Stomach smooth muscle (tissue), 2 donors: ENCODE measurements at regions not wholly inside any gene's neighbourhood (a gene's known extent, or its start where the extent isn't known, plus 50 kb on each side); places are given as distances from the start of the nearest gene placed in this dataset.

Experiments used
- H3K27ac ChIP-seq: one replicate; pipeline ENCODE4 v1.7.0; 2013; ENCODE audit warnings: mild to moderate bottlenecking, low read length, inconsistent platforms
- H3K27me3 ChIP-seq, 2 donors: one replicate each; pipeline ENCODE4 v1.7.0; 2013; ENCODE audit warnings: low read length in 2 of 2; ENCODE audit not compliant: insufficient read depth in 2 of 2, control insufficient read depth in 1 of 2
- H3K36me3 ChIP-seq, 2 donors: one replicate each; pipeline ENCODE4 v1.7.0; 2013; ENCODE audit warnings: low read length in 2 of 2; ENCODE audit not compliant: control insufficient read depth in 2 of 2, insufficient read depth in 2 of 2
- H3K4me1 ChIP-seq: one replicate; pipeline ENCODE4 v1.7.0; 2013; ENCODE audit warnings: low read length; ENCODE audit not compliant: control insufficient read depth, insufficient read depth
- H3K4me3 ChIP-seq, 2 donors: one replicate each; pipeline ENCODE4 v1.7.0; 2013; ENCODE audit warnings: low read length in 2 of 2
- H3K9ac ChIP-seq, 2 donors: one replicate each; pipeline ENCODE4 v1.7.0; 2013; ENCODE audit warnings: low read length in 2 of 2, mild to moderate bottlenecking in 1 of 2
- H3K9me3 ChIP-seq, 2 donors: one replicate each; pipeline ENCODE4 v1.7.0; 2013; ENCODE audit warnings: low read length in 2 of 2; ENCODE audit not compliant: control insufficient read depth in 2 of 2
- donor health status: healthy.
- donor health status: Pancreatic carcinoma.

DNA sequence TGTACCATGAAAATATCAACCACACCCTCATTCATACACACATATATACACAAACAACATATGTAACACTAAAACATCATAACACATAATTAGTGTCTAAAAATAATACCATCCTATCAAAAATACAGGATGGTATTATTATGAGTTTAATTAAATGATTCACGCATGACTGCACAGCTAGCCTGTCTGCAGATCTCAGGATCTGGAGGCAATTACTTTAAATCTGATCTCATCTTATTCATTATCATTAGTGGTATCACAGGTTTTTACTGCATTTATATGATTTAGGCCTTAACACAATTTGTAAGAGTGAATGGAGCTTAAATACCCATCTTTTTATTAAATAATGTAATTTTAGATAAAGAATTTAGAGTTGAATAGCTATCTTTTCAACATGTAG is 443.4 kb upstream of the LINC00305 start:
- Histone ChIP-seq H3K27me3 (no peaks in the 10 kb centered on the region), H3K4me3 (no peak overlapping the region), H3K4me1 (no peaks in the 10 kb centered on the region), H3K36me3 (no peaks in the 10 kb centered on the region), H3K9me3 (no peaks in the 10 kb centered on the region), H3K27ac (no peak overlapping the region), H3K9ac (no peak overlapping the region)

DNA sequence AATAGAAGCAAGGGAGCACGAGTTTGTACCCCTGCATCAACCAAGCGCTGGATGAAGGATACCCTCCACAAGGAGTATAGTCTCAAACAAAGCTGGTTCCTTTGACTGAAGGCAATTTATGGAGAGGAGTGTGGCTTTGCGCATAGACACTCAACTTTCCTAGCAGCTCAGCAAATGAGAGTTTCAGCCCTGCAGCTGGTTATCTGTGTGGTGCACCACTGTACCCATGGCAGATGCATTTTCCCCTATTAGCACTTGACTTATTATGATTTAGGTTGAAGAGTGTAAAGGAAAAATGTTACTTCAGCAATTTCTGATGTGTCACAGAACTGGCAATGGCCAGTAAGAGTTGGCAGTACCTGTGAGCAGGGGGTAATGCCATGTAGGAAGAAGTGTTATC is 440.1 kb upstream of the LINC00305 start:
- Histone ChIP-seq H3K4me3 (no peak overlapping the region), H3K4me1 (no peaks in the 10 kb centered on the region), H3K9ac (no peak overlapping the region), H3K27ac (no peak overlapping the region), H3K9me3 (no peaks in the 10 kb centered on the region), H3K36me3 (no peaks in the 10 kb centered on the region), H3K27me3 (no peaks in the 10 kb centered on the region)

DNA sequence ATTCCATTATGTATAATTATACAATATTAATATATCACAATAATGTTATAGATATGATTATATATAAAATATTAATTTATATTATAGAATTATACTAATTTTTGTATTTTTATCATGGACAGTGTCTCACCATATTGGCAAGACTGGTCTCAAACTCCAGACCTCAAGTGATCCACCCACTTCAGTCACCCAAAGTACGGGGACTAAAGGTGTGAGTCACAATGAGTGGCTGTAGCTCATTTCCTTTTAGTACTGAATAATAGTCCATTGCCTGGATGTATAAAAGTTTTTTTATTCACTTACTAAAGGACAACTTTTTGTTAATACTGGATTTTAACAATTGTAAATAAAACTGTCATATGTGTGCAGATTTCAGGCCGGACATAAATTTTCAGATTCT is 417.6 kb upstream of the LINC00305 start:
- H3K27me3 ChIP-seq = no peaks in the 10 kb centered on the region
- H3K9me3 ChIP-seq = peaks cover 2 to 4% of the 10 kb centered on the region in 2 donors
- no peak overlapping the region for H3K9ac ChIP-seq
- no peaks in the 10 kb centered on the region for H3K36me3 ChIP-seq
- no peak overlapping the region for H3K4me3 ChIP-seq
- H3K27ac ChIP-seq = no peak overlapping the region
- H3K4me1 ChIP-seq = no peaks in the 10 kb centered on the region

DNA sequence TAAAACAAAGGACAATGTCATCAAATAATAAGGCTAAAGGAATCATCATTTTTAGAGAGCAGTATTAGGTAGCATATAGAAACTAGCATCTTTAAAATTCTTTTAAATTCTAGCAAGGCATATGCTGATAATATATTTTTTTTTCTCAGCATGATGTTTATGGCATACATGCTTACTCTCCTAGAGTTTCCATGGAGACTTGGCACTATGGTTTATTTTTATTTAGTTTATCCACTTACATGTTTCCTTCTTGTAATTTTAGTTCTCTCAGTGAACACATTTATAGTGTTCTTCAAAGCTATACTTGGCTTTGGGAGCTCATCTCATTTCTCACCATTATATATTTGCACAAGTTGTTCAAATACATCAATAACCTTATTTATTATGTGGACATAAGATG is 413.8 kb upstream of the LINC00305 start:
- Histone ChIP-seq H3K9me3 (peaks cover 0 to 1% of the 10 kb centered on the region in 2 donors), H3K9ac (no peak overlapping the region), H3K4me3 (no peak overlapping the region), H3K36me3 (no peaks in the 10 kb centered on the region), H3K4me1 (no peaks in the 10 kb centered on the region), H3K27ac (no peak overlapping the region), H3K27me3 (no peaks in the 10 kb centered on the region)

DNA sequence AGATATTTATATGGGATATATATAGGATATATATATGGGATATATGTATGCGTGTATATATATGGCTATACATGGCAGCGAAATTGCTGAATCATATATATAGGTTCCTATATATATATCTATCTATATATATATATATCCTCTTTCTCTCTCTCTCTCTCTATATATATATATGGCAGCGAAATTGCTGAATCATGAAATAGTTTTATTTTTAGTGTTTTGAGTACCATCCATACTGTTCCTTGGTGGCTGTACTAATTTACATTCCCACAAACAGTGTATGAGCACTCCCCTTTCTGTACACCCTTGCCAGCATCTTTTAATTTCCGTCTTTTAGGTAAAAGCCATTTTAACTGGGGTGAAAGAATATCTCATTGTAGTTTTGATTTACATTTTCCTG is 397.6 kb upstream of the LINC00305 start:
- no peaks in the 10 kb centered on the region for H3K27me3 ChIP-seq
- no peak overlapping the region for H3K27ac ChIP-seq
- H3K4me3 ChIP-seq = no peak overlapping the region
- H3K4me1 ChIP-seq = no peaks in the 10 kb centered on the region
- H3K36me3 ChIP-seq = no peaks in the 10 kb centered on the region
- H3K9me3 ChIP-seq = no peaks in the 10 kb centered on the region
- no peak overlapping the region for H3K9ac ChIP-seq

DNA sequence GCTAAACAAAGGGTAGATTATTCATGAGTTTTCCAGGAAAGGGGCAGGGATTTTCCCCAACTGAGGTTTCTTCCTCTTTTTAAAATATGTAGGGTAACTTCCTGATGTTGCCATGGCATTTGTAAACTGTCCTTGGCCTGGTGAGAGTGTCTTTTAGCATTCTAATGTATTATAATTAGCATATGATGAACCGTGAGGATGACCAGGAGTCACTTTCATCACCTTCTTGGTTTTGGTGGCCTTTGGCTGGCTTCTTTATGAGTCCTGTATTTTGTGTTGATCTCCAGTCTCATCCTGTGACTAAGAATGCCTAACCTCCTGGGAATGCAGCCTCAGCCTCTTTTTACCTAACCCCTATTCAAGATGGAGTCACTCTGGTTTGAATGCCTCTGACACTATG is 391.0 kb upstream of the LINC00305 start:
- no peak overlapping the region for H3K4me3 ChIP-seq
- H3K4me1 ChIP-seq = no peaks in the 10 kb centered on the region
- H3K36me3 ChIP-seq = no peaks in the 10 kb centered on the region
- H3K27me3 ChIP-seq = no peaks in the 10 kb centered on the region
- no peak overlapping the region for H3K27ac ChIP-seq
- no peaks in the 10 kb centered on the region for H3K9me3 ChIP-seq
- H3K9ac ChIP-seq = no peak overlapping the region

DNA sequence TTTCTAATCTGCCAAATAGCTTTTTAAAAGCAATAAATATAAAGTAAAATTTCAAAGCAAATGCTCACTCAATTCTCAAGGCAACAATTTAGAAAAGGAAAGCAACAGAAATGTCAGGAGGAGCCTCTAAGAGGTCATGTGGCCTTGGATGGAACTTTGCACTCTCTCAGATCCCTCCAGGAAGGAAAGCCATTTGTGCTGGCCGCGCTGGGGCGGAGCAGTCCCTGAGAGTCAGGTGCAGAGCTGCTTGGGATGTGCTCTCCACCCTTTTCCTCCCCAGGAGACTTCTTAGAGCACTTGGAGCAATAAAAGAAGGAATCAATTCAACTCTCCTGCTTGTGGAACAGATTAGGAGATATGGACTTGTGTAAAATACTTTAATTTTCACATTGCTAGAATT is 379.8 kb upstream of the LINC00305 start:
- H3K4me3 ChIP-seq = no peak overlapping the region
- no peaks in the 10 kb centered on the region for H3K4me1 ChIP-seq
- no peaks in the 10 kb centered on the region for H3K36me3 ChIP-seq
- no peak overlapping the region for H3K9ac ChIP-seq
- no peaks in the 10 kb centered on the region for H3K27me3 ChIP-seq
- H3K9me3 ChIP-seq = no peaks in the 10 kb centered on the region
- H3K27ac ChIP-seq = no peak overlapping the region

DNA sequence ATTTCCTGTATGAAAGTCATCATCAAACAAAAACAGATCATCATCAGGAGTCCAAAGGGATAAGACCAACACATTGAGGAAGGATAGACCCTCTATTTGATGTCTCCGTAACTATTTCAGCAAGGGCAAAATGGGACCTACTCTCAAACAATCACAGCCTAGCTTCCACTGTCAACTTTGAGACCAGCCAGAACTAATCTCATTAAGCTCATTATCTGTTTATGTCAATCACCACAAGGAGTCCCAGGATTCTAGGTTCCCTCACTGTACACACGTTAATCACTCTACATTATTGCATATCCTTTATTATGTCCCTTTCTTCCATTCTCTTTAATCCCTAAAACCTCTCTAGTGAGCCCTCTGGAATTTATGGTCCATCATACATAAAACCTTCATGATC is 370.3 kb upstream of the LINC00305 start:
- H3K27ac ChIP-seq = no peak overlapping the region
- H3K9me3 ChIP-seq = peaks cover 0 to 2% of the 10 kb centered on the region in 2 donors
- no peaks in the 10 kb centered on the region for H3K27me3 ChIP-seq
- no peak overlapping the region for H3K4me3 ChIP-seq
- no peaks in the 10 kb centered on the region for H3K4me1 ChIP-seq
- no peaks in the 10 kb centered on the region for H3K36me3 ChIP-seq
- H3K9ac ChIP-seq = no peak overlapping the region

DNA sequence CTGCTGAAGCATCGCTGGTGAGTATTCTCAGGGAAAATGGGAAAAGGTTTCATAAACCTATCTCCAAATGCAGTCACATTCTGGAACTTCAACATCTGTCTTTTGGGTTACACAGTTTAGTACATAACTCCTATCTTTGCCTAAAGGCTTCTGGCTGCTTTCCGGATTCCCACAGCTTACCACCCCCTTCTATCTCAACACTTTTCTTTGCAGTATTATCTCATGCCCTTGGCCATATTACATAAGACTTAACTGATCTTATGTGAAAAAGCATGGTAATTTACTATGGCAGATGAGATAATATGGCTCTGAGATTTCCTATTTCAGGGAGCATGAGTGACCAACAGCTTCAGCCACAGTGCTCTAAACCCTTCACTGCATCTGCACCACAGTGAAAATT is 369.3 kb upstream of the LINC00305 start:
- H3K4me1 ChIP-seq = no peaks in the 10 kb centered on the region
- H3K9me3 ChIP-seq = peaks cover 0 to 2% of the 10 kb centered on the region in 2 donors
- H3K36me3 ChIP-seq = no peaks in the 10 kb centered on the region
- no peak overlapping the region for H3K4me3 ChIP-seq
- H3K27me3 ChIP-seq = no peaks in the 10 kb centered on the region
- H3K27ac ChIP-seq = no peak overlapping the region
- H3K9ac ChIP-seq = no peak overlapping the region

DNA sequence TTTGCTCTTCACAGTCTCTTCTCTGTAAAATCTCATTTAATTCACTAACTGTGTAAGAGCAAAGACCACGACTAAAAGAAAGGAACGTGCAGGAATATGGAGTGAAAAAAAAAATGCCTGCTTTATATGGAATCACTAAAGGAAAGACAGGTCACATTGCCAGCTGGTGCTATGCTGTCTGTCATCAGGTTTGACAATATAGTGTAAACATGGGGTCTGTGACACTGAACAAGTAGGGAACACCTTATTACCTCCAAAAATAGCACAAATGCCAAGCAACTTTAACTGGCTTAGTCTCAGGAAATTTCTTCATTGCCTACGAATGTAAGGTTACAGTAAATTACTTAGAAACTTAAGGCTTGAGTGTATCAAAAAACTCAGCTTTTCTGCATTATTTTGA is 364.5 kb upstream of the LINC00305 start:
- Histone ChIP-seq H3K36me3 (no peaks in the 10 kb centered on the region), H3K9me3 (no peaks in the 10 kb centered on the region), H3K4me3 (no peak overlapping the region)

DNA sequence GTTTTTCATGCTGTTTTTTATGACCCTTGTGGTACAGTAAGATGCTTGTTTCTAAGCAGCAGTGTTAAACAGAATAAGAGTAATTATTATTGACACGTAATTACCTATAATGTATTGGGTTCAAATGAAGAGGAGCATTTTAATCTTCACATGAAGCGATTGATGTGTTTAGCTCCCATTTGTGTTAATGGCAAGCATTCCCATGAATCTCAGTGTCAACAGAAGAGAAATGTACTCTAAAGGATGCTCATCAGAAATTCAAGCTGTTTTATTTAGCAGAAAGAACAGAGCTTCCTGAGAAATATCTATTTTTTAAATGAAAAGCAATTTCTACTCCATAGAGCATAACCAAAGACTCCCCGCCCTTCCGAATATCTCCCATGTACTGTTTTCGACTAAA is 341.3 kb upstream of the LINC00305 start:
- Histone ChIP-seq H3K4me3 (no peak overlapping the region), H3K9me3 (no peaks in the 10 kb centered on the region), H3K4me1 (no peaks in the 10 kb centered on the region), H3K27ac (no peak overlapping the region), H3K36me3 (no peaks in the 10 kb centered on the region), H3K27me3 (no peaks in the 10 kb centered on the region), H3K9ac (no peak overlapping the region)

More for the DNA sequence above, 364.5 kb upstream of the LINC00305 start:
- Histone ChIP-seq H3K4me1 (no peaks in the 10 kb centered on the region), H3K27ac (no peak overlapping the region), H3K9ac (no peak overlapping the region), H3K27me3 (no peaks in the 10 kb centered on the region)

DNA sequence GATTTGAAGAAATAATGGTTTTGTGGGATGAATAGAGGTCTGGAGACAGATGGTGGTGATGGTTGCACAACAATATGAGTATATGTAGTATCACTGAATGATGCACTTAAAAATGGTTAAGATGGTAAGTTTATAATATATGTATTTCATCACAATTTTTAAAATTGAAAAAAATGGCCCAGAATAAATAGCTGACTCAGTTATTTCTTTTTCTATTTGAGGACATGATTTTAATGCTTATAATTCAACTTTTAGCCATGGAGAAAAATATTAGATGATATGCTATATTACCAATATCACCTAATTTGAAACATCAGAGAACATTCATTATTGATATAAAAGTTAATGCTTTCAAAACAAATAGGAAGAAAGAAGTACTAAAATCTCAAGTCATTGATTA is 339.8 kb upstream of the LINC00305 start:
- Histone ChIP-seq H3K9me3 (no peaks in the 10 kb centered on the region), H3K9ac (no peak overlapping the region), H3K36me3 (no peaks in the 10 kb centered on the region), H3K27me3 (no peaks in the 10 kb centered on the region), H3K4me3 (no peak overlapping the region), H3K4me1 (no peaks in the 10 kb centered on the region), H3K27ac (no peak overlapping the region)
